GM13976 (cell line): ENCODE measurements at regions not wholly inside any gene's neighbourhood (a gene's known extent, or its start where the extent isn't known, plus 50 kb on each side); places are given as distances from the start of the nearest gene placed in this dataset.

Source experiments
- DNase-seq: peaks from one replicate; pipeline ENCODE4 v3.0.0; 2012; ENCODE audit warnings: low spot score
- CTCF ChIP-seq: IDR thresholded peaks from 2 replicates; pipeline ENCODE4 v1.5.1; 2012; ENCODE audit warnings: borderline replicate concordance, mild to moderate bottlenecking; ENCODE audit not compliant: insufficient read depth; ENCODE audit errors: extremely low read depth, missing control alignments, control extremely low read depth
- in situ Hi-C: fragments of 300-500 bp; cut with MboI; formaldehyde crosslinking; loops from one replicate; pipeline ENCODE4 v1.12.0; 2022; ENCODE audit warnings: low sequenced_read_pairs, mixed read lengths, inconsistent platforms; ENCODE audit not compliant: unreplicated experiment

GRCh38 chr2:160791884-160792283 is 298.3 kb upstream of the RBMS1 start:
- DNase-seq = no peak
- TF ChIP-seq CTCF = no peak
- in situ Hi-C loops = no loop called here

GRCh38 chr2:160792837-160793236 is 299.2 kb upstream of the RBMS1 start:
- no peak for TF ChIP-seq CTCF
- in situ Hi-C loops = no loop called here
- DNase-seq = no peak

- TF ChIP-seq CTCF = no peak
- in situ Hi-C loops = no loop called here
Measured at GRCh38 chr2:160794926-160795325, 301.3 kb upstream of the RBMS1 start.

GRCh38 chr2:160803881-160804280 is 310.3 kb upstream of the RBMS1 start:
- no peak for DNase-seq
- in situ Hi-C loops = no loop called here
- TF ChIP-seq CTCF = no peak

More at GRCh38 chr2:160794926-160795325, 301.3 kb upstream of the RBMS1 start:
- DNase-seq = no peak

- no peak for DNase-seq
- TF ChIP-seq CTCF = no peak
- in situ Hi-C loops = no loop called here
Measured at GRCh38 chr2:160810406-160810805, 316.8 kb upstream of the RBMS1 start.

- in situ Hi-C loops = no loop called here
- TF ChIP-seq CTCF = no peak
- DNase-seq = no peak
Measured at GRCh38 chr2:160812830-160813505, 319.4 kb upstream of the RBMS1 start.
